ENCODE measurements at regions not wholly inside any gene's neighbourhood (a gene's known extent, or its start where the extent isn't known, plus 50 kb on each side); places are given as distances from the start of the nearest gene placed in this dataset.
"Not testable (repeated sequence)": the region's sequence is repeated elsewhere in the genome, so short reads cannot be mapped to it uniquely, and the experiment has no call there.

DNA sequence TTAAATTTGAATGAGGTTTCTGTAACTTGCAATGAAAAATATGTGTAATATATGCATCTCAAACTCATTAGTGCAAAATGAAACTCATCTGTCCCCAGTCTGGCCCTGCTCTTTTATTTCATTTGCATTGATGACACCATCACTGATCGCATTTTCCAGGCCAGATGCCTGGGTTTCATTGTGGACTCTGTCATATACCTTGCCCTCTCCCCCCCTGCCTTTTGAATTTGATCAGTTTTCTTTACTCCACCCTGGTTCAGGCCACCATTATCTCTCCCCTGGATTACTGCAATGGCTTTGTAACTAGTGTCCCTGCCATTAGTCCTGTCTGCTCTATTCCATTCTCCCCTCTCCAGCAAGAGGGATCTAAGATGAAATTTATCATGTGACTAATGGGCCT, 360.6 kb upstream of the C11orf87 start:
- Histone ChIP-seq H3K27me3 (no peaks in the 10 kb centered on the region), H3K9me3 (no peaks in the 10 kb centered on the region), H3K4me3 (no peak overlapping the region), H3K36me3 (no peaks in the 10 kb centered on the region), H3K27ac (no peak overlapping the region), H3K4me1 (no peaks in the 10 kb centered on the region)
- DNase-seq (ENCODE audit: low spot score in 2 of 2): no peak
- TF ChIP-seq, protein P1, sequence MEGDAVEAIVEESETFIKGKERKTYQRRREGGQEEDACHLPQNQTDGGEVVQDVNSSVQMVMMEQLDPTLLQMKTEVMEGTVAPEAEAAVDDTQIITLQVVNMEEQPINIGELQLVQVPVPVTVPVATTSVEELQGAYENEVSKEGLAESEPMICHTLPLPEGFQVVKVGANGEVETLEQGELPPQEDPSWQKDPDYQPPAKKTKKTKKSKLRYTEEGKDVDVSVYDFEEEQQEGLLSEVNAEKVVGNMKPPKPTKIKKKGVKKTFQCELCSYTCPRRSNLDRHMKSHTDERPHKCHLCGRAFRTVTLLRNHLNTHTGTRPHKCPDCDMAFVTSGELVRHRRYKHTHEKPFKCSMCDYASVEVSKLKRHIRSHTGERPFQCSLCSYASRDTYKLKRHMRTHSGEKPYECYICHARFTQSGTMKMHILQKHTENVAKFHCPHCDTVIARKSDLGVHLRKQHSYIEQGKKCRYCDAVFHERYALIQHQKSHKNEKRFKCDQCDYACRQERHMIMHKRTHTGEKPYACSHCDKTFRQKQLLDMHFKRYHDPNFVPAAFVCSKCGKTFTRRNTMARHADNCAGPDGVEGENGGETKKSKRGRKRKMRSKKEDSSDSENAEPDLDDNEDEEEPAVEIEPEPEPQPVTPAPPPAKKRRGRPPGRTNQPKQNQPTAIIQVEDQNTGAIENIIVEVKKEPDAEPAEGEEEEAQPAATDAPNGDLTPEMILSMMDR (IDR thresholded peaks at IDR 0.05): no peak
- intact Hi-C loops (cut with DNase I): no loop called here

DNA sequence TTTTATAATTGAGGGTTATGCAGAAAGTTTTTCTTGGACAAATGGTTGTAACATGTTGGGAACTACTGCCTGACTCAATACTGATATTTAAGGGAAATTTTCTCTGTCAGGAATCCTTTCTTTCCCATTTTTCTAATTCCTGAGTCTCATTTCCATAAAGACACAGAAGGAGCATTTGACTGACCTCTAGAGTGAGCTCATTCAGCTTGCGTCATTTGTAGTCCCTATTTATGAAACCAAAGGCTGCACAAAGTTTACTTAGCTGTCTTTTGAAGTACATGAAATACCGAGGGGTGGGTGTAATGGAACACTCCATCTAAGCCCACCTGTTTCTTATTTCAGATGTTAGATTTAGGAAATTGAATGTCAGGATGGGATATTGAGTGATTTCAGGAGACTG, 359.5 kb upstream of the C11orf87 start:
- TF ChIP-seq, protein P1 (IDR thresholded peaks at IDR 0.05): no peak
- no peak for DNase-seq (ENCODE audit: low spot score in 2 of 2)
- no peaks in the 10 kb centered on the region for H3K36me3 ChIP-seq
- no peaks in the 10 kb centered on the region for H3K9me3 ChIP-seq
- H3K27me3 ChIP-seq: no peaks in the 10 kb centered on the region
- no peaks in the 10 kb centered on the region for H3K4me1 ChIP-seq
- no peak overlapping the region for H3K27ac ChIP-seq
- intact Hi-C loops (cut with DNase I): no loop called here
- H3K4me3 ChIP-seq: no peak overlapping the region

DNA sequence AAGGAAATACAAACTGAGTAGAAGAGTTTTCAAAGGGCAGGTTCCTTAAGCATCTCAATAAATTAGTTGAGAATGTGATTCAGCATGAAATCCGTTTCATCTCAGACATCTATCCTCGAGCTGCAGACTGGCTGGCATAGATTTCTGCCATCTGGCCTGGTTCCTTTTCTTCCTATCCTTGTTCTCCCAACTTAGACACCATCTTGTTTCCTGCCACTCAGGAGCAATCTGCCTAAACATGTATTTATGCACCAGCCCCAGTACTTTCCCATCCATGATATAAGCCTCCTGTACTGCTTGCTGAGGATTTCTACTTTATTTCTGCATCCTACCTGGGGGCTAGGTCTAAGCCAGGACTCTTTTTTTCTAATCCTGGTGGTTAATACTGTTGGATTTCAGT, 359.1 kb upstream of the C11orf87 start:
- Histone ChIP-seq H3K4me3 (no peak overlapping the region), H3K9me3 (no peaks in the 10 kb centered on the region), H3K27me3 (no peaks in the 10 kb centered on the region), H3K27ac (no peak overlapping the region), H3K4me1 (no peaks in the 10 kb centered on the region), H3K36me3 (no peaks in the 10 kb centered on the region)
- TF ChIP-seq, protein P1 (IDR thresholded peaks at IDR 0.05): no peak
- DNase-seq (ENCODE audit: low spot score in 2 of 2): no peak
- intact Hi-C loops (cut with DNase I): no loop called here

DNA sequence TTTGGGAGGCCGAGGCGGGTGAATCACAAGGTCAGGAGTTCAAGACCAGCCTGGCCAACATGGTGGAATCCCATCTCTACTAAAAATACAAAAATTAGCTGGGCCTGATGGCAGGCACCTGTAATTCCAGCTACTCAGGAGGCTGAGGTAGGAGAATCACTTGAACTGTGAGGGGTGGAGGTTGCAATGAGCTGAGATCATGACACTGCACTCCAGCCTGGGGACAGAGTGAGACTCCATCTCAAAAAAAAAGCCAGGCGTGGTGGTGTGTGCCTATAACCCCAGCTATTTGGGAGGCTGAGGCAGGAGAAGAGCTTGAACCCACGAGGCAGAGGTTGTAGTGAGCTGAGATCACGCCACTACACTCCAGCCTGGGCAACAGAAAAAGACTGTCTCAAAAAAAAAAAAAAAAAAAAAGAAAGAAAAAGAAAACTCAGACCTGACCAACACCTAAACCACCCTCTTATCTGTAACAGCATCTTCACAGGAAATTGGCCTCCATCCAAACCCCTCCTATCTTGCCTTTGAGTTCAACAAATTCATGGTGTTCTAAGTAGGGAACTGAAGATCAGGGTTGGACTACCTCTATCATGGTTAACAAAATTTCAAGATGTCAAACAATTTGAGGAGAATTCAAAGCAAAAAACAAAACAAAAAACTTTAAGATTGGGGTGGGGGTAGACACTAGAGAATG, 357.2 kb upstream of the C11orf87 start:
- intact Hi-C loops (cut with DNase I); H3K27ac ChIP-seq: not testable (repeated sequence)

DNA sequence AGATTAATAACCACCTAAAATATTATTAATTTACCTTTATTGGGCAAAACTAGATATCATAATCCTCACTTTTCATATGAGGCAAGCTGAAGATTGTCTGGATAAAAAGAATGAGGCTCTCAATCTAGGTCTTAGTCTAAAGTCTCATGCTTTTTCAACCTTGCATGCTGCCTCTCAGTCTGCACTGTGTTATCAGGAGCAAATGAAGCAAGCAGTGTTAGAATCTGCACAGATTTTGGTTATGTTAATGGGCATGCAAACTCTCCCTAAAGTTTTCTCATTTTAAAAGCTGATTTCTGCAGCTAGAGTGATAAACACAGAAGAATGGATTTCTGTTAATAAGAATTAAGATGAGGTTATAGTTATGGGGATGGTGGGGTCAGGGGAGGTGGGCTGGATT, 350.7 kb upstream of the C11orf87 start:
- H3K4me3 ChIP-seq: no peak overlapping the region
- peaks cover 0 to 9% of the 10 kb centered on the region in 2 donors for H3K4me1 ChIP-seq
- no peaks in the 10 kb centered on the region for H3K9me3 ChIP-seq
- no peaks in the 10 kb centered on the region for H3K36me3 ChIP-seq
- DNase-seq (ENCODE audit: low spot score in 2 of 2): no peak
- no peaks in the 10 kb centered on the region for H3K27me3 ChIP-seq
- peak overlapping the region in 1 of 2 donors; percentile 24 for H3K27ac ChIP-seq
- TF ChIP-seq, protein P1 (IDR thresholded peaks at IDR 0.05): no peak
- intact Hi-C loops (cut with DNase I): loop anchor here (1.0 kb wide), 1 partner anchor 33 kb away; no protein-coding TSS in a partner anchor

More for the DNA sequence above, 357.2 kb upstream of the C11orf87 start:
- not testable (repeated sequence) for H3K4me1 ChIP-seq; DNase-seq (ENCODE audit: low spot score in 2 of 2); H3K9me3 ChIP-seq; H3K4me3 ChIP-seq; H3K27me3 ChIP-seq; H3K36me3 ChIP-seq

DNA sequence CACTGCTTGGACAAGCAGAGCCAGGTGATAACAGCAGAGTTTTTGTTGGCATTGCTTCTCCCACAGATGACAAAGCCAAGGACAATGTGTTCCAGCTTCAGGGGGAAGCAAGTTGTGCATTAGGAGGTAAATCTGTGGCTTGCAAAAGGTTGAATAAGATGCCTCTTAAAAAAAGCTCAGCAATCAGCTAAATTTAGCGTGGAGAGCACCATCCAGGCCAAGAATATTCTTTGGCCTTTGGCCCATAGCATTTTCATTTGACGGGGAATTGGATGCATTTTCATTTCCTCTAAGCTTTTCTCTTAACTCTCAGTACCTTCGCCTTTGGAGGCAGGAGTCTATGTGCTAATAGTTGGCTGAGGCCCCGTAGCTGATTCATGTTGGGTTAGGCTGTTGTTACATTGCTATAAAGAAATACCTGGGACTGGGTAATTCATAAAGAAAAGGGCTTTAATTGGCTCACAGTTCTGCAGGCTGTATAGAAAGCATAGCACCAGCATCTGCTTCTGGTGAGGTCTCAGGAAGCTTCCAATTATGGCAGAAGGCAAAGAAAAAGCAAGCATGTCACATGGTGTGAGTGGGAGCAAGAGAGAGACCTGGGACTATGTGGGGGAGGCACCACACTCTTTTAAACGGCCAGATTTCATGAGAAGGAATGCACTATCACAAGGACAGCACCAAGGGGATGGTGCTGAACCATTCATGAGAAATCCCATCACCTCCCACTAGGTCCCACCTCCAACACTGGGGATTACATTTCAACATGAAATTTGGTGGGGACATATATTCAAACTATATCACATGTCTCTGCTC, 350.1 kb upstream of the C11orf87 start:
- Histone ChIP-seq H3K36me3 (no peaks in the 10 kb centered on the region), H3K4me1 (peaks cover 0 to 9% of the 10 kb centered on the region in 2 donors), H3K27ac (peak overlapping the region; percentile 50 to 60), H3K9me3 (no peaks in the 10 kb centered on the region), H3K27me3 (no peaks in the 10 kb centered on the region), H3K4me3 (no peak overlapping the region)
- intact Hi-C loops (cut with DNase I): loop anchor here (1.0 kb wide), 1 partner anchor 34 kb away; no protein-coding TSS in a partner anchor
- peak in 1 of 2 donors; percentile 81 for DNase-seq (ENCODE audit: low spot score in 2 of 2)
- TF ChIP-seq, protein P1 (IDR thresholded peaks at IDR 0.05): no peak
